GM18868 (cell line): ENCODE measurements at regions not wholly inside any gene's neighbourhood (a gene's known extent, or its start where the extent isn't known, plus 50 kb on each side); places are given as distances from the start of the nearest gene placed in this dataset.

ENCODE experiments used
- ATAC-seq: cut with Tn5 transposase; IDR thresholded peaks from one replicate; pipeline ENCODE4 v1.9.1; 2021; ENCODE audit warnings: mild to moderate bottlenecking, moderate library complexity; ENCODE audit not compliant: unreplicated experiment

GRCh38 chr1:175830500-175830899, 87.1 kb upstream of the TNR start:
- no peak for ATAC-seq

GRCh38 chr1:175829845-175830244, 86.5 kb upstream of the TNR start:
- ATAC-seq: no peak

GRCh38 chr1:175826705-175827104, 83.3 kb upstream of the TNR start:
- ATAC-seq: no peak

GRCh38 chr1:175824079-175824478, 80.7 kb upstream of the TNR start:
- no peak for ATAC-seq

- no peak for ATAC-seq
Observed at GRCh38 chr1:175823406-175823805, 80.0 kb upstream of the TNR start.

GRCh38 chr1:175822580-175822979, 79.2 kb upstream of the TNR start:
- no peak for ATAC-seq

- ATAC-seq: no peak
Observed at GRCh38 chr1:175820456-175821025, 77.1 kb upstream of the TNR start.

GRCh38 chr1:175818929-175819328, 75.5 kb upstream of the TNR start:
- ATAC-seq: no peak

GRCh38 chr1:175817445-175817844, 74.0 kb upstream of the TNR start:
- no peak for ATAC-seq

- no peak for ATAC-seq
Observed at GRCh38 chr1:175814885-175815284, 71.5 kb upstream of the TNR start.

GRCh38 chr1:175812936-175813335, 69.5 kb upstream of the TNR start:
- no peak for ATAC-seq

- no peak for ATAC-seq
Observed at GRCh38 chr1:175810305-175810704, 66.9 kb upstream of the TNR start.

- no peak for ATAC-seq
Observed at GRCh38 chr1:175808999-175809398, 65.6 kb upstream of the TNR start.

- no peak for ATAC-seq
Observed at GRCh38 chr1:175808573-175808972, 65.2 kb upstream of the TNR start.

GRCh38 chr1:175804561-175804960, 61.2 kb upstream of the TNR start:
- ATAC-seq: no peak

- no peak for ATAC-seq
Observed at GRCh38 chr1:175803413-175803812, 60.0 kb upstream of the TNR start.

- no peak for ATAC-seq
Observed at GRCh38 chr1:175802407-175803123, 59.2 kb upstream of the TNR start.

GRCh38 chr1:175801979-175802378, 58.6 kb upstream of the TNR start:
- no peak for ATAC-seq

- ATAC-seq: no peak
Observed at GRCh38 chr1:175797576-175797975, 54.2 kb upstream of the TNR start.

GRCh38 chr1:175794586-175794985, 51.2 kb upstream of the TNR start:
- no peak for ATAC-seq

- ATAC-seq: no peak
Observed at GRCh38 chr1:175793617-175794016, 50.2 kb upstream of the TNR start.
